Endothelial cell (in vitro differentiated cells): ENCODE measurements at regions not wholly inside any gene's neighbourhood (a gene's known extent, or its start where the extent isn't known, plus 50 kb on each side); places are given as distances from the start of the nearest gene placed in this dataset.

ENCODE experiments used
- DNase-seq: peaks from one replicate; pipeline ENCODE4 v3.0.0; 2021; ENCODE audit warnings: low spot score
- H3K27ac Mint-ChIP-seq: one replicate; pipeline ENCODE4 v1.8.0; 2021; ENCODE audit warnings: mixed read lengths, inconsistent platforms; ENCODE audit not compliant: unreplicated experiment
- H3K27me3 Mint-ChIP-seq: one replicate; pipeline ENCODE4 v1.8.0; 2021; ENCODE audit warnings: mild to moderate bottlenecking, moderate library complexity, mixed read lengths, inconsistent platforms; ENCODE audit not compliant: unreplicated experiment
- H3K36me3 Mint-ChIP-seq: one replicate; pipeline ENCODE4 v1.8.0; 2021; ENCODE audit warnings: mild to moderate bottlenecking, low read depth, mixed read lengths, inconsistent platforms; ENCODE audit not compliant: unreplicated experiment
- H3K4me1 Mint-ChIP-seq: one replicate; pipeline ENCODE4 v1.8.0; 2021; ENCODE audit warnings: mild to moderate bottlenecking, mixed read lengths, inconsistent platforms; ENCODE audit not compliant: unreplicated experiment
- H3K4me3 Mint-ChIP-seq: one replicate; pipeline ENCODE4 v1.8.0; 2021; ENCODE audit warnings: mild to moderate bottlenecking, mixed read lengths, inconsistent platforms; ENCODE audit not compliant: unreplicated experiment
- H3K9me3 Mint-ChIP-seq: one replicate; pipeline ENCODE4 v1.8.0; 2021; ENCODE audit warnings: mixed read lengths, inconsistent platforms; ENCODE audit not compliant: unreplicated experiment
- CTCF ChIP-seq: fragments of 200-600 bp; sonication (generic); IDR thresholded peaks from one replicate; pipeline ENCODE4 v1.5.0; 2021; ENCODE audit warnings: antibody characterized with exemption; ENCODE audit not compliant: unreplicated experiment

GRCh38 chr17:83194186-83194561 lies 114.8 kb downstream of the METRNL start:
- Mint-ChIP-seq H3K27me3 (peaks cover 3% of the 10 kb centered on the region), H3K9me3 (peaks cover 5% of the 10 kb centered on the region), H3K27ac (no peak overlapping the region), H3K36me3 (no peaks in the 10 kb centered on the region), H3K4me3 (no peak overlapping the region), H3K4me1 (no peaks in the 10 kb centered on the region)
- no peak for DNase-seq
- TF ChIP-seq CTCF, result no peak

- Mint-ChIP-seq H3K36me3 (no peaks in the 10 kb centered on the region), H3K27me3 (peaks cover 3% of the 10 kb centered on the region), H3K27ac (no peak overlapping the region), H3K9me3 (peaks cover 5% of the 10 kb centered on the region), H3K4me1 (no peaks in the 10 kb centered on the region), H3K4me3 (no peak overlapping the region)
- no peak for DNase-seq
- no peak for TF ChIP-seq CTCF
These were observed 115.4 kb downstream of the METRNL start for GRCh38 chr17:83194761-83195329.

GRCh38 chr17:83195330-83196023 lies 116.1 kb downstream of the METRNL start:
- Mint-ChIP-seq H3K27me3 (peaks cover 3% of the 10 kb centered on the region), H3K4me1 (no peaks in the 10 kb centered on the region), H3K36me3 (no peaks in the 10 kb centered on the region), H3K4me3 (no peak overlapping the region), H3K27ac (no peak overlapping the region), H3K9me3 (no peaks in the 10 kb centered on the region)
- TF ChIP-seq CTCF, result no peak
- DNase-seq, result no peak

GRCh38 chr17:83196024-83196365 lies 116.6 kb downstream of the METRNL start:
- Mint-ChIP-seq H3K9me3 (no peaks in the 10 kb centered on the region), H3K4me1 (no peaks in the 10 kb centered on the region), H3K27me3 (peaks cover 3% of the 10 kb centered on the region)

More at GRCh38 chr17:83196024-83196365, 116.6 kb downstream of the METRNL start:
- H3K27ac Mint-ChIP-seq, result no peak overlapping the region
- DNase-seq, result no peak
- H3K36me3 Mint-ChIP-seq, result no peaks in the 10 kb centered on the region
- no peak overlapping the region for H3K4me3 Mint-ChIP-seq
- no peak for TF ChIP-seq CTCF
